Sciatic nerve (tissue), 2 donors: ENCODE measurements at regions not wholly inside any gene's neighbourhood (a gene's known extent, or its start where the extent isn't known, plus 50 kb on each side); places are given as distances from the start of the nearest gene placed in this dataset.

Experiments
- ATAC-seq: fragments of 200-7000 bp; cut with Tn5 transposase; one replicate; pipeline ENCODE4 v1.9.1; 2020; ENCODE audit warnings: mild to moderate bottlenecking, moderate library complexity
- DNase-seq: peaks from one replicate; pipeline ENCODE4 v3.0.0-alpha.2; 2020; ENCODE audit warnings: low spot score
- intact Hi-C: fragments of 100-400 bp; cut with DNase I; formaldehyde crosslinking; loops from one replicate; pipeline ENCODE4 v1.14.2; 2022
- donor health status: DM: no; HTN: no; CAD: no.
- donor health status: DM: no; HTN: no; CAD: no.

DNA sequence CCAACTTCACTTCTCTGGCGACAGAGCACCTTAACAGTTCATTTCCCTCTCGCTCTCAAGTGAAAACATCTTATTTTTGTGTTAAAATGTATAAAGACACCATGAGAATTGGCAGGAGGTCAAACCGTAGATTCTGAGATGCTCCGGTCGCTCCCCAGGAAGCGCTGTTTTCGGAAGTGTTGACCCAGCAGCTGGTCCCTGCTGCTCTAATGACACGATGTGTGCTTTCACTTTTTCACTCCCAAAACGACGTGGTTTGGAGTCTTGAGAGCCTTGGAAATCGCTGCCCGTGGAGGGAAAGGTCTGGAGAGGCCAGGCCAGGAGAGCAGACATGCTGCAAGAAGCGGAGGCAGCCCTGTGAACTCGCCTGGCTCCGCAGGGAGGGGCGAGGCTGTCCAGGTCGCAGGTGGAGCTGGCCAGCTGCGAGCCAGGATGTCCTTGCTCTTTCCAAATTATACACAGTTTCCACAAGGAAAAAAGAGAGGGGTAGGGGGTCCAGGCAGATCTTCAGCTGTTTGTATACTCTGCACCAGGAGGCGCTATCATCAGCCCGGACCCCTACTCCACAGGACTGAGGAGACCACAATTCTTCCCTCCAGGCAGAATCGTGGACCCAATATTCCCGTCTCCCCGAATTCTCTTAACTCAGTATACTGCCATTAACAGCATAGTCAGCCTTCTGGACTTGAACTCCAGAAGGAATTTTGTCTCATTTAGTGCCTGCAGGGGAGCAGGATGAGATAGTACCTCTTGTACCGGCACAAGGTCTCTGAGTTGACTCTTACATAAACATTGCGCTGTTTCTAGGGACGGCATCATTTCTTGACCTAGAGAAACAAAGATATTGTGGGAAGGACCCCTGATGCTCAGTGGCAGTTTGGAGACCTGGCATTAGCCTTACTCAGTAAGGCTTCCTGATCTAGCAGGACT lies 248.6 kb upstream of the ANKRD55 start:
- intact Hi-C loops = loop anchor here (10.0 kb wide), 1 partner anchor 197 kb away; no protein-coding TSS in a partner anchor
- peak; percentile 59 for ATAC-seq
- DNase-seq = no peak

DNA sequence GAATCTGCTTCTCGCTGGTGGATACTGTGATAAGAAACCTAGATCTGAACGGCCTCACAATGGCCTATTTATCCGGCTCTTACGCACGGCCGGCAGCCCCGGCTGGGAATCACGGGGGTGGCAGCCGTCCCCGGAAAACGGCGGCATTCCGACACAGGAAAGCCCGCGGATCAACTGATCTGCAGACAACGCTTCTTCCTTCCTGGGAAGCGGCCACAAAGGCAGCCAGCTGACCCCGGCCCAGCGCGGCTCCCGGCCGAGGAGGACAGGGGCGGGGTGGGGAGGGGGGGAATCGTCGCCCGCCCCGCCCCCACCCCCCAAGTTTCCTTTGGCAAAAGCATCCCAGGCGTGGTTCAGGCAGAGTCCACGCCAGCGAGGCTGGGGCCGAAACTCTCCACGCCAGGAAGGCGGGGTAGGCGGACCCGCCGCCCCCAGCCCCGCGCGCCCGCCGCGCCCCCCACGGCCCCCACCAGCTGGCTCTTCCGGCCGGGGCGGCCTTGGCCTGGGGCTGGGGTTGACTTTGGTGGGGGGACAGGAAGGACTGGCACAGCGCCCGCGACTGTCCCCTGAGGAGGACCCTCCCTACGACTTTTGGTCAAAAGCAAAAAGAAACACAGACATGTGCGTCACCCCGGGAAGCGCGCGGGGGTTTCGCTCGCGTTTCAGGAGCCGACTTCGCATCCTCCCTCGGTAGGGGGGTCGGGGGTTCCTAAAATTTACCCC lies 247.7 kb upstream of the ANKRD55 start:
- intact Hi-C loops = loop anchor here (10.0 kb wide), 1 partner anchor 196 kb away; no protein-coding TSS in a partner anchor
- DNase-seq (peak; percentile 91), ATAC-seq (peak; percentile 89)

DNA sequence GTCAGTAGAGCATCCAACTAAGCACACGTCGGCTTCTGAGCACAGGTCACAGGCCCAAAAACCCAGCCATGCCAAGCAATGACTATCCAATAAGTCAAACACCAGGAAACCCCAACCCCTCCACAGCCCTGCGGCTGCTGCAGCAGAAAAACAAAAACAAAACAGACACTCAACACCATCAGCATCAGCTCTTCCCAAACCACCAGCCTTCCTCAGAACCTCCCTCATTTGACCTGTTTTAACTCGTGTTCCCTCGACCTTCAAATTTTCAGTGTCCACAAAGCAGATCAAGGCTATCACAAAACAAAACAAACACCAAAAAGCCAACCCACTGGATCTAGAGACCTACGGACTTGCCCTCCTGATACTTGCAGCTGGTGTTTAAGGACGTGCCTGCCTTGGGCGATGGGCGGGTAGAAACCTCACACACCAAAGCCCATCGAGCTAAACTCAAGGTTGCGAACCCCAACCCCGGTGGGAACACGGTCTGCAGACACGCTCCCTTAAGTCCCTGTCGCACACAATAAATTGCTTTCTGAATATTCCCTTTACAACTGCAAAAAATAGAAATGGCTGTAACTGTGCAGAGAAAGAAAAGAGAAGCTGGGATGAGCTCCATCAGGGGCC lies 247.1 kb upstream of the ANKRD55 start:
- ATAC-seq (peak; percentile 46), DNase-seq (no peak)
- intact Hi-C loops = loop anchor here (10.0 kb wide), 1 partner anchor 195 kb away; no protein-coding TSS in a partner anchor

DNA sequence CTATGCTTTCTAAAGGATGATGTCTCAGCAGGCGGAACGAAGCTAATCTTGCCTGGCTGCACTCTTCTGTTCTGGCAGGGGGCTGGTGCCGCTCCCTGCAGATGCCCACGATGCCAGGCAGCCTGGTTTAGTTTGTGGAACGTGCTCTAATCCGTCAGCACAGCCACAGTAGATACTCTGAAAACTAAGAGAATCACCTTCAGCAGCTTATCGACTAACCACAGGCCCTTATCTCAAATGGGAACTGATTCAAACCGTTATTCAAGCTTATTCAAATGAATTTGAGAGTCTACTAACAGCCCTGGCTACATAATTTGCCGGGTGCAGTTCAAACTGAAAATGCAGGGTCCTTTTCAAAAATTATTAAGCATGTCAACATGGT lies 246.6 kb upstream of the ANKRD55 start:
- intact Hi-C loops = loop anchor here (10.0 kb wide), 1 partner anchor 195 kb away; no protein-coding TSS in a partner anchor
- ATAC-seq = no peak
- no peak for DNase-seq

DNA sequence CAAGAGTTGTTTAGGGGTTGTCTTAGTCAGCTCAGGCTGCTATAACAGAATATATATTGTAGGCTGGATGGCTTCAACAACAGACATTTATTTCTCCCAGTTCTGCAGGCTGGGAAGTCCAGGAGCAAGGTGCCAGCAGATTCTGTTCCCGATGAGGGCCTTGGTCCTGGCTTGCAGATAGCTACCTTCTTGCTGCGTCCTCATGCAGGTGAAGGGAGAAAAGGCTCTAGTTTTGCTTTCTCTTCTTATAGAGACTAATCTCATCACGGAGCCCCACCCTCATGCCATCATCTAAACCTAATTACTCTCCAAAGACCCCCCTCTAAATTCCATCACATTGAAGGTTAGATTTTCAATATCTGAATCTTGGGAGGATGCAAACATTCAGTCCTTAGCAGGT lies 246.0 kb upstream of the ANKRD55 start:
- intact Hi-C loops = no loop called here
- DNase-seq (no peak), ATAC-seq (no peak)

DNA sequence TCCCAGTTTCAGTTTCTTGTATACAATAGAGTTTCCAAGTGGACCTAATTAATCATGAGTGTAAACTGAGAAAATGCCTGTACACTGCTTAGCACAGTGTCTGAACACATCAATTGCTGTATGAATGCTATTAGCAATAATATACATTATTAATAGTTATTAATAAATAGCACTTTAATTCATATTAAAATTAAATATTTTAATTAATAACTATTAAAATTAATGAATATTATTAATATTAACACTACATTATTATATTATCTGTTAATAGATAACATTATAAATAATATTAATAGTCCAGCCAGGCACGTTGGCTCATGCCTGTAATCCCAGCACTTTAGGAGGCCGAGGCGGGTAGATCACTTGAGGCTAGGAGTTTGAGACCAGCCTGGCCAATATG lies 244.9 kb upstream of the ANKRD55 start:
- DNase-seq (no peak), ATAC-seq (no peak)
- intact Hi-C loops = no loop called here

DNA sequence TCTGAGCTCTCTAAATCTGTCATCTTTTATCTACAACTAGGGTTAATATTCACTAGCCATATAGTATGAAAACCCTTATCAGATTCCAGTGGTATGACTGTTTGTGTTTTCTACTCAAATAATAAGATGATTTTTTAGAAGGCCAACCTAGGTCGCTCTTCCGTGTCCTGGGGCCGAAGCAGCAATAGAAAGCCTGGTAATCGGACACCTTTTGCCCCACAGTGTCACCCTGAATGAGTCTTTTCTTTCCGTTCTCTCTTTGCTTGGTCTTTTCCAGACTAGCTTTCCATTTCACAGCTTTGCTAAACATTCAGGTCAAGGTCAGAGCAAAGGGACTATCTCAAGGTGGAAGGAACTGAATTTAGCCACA lies 243.3 kb upstream of the ANKRD55 start:
- ATAC-seq = no peak

DNA sequence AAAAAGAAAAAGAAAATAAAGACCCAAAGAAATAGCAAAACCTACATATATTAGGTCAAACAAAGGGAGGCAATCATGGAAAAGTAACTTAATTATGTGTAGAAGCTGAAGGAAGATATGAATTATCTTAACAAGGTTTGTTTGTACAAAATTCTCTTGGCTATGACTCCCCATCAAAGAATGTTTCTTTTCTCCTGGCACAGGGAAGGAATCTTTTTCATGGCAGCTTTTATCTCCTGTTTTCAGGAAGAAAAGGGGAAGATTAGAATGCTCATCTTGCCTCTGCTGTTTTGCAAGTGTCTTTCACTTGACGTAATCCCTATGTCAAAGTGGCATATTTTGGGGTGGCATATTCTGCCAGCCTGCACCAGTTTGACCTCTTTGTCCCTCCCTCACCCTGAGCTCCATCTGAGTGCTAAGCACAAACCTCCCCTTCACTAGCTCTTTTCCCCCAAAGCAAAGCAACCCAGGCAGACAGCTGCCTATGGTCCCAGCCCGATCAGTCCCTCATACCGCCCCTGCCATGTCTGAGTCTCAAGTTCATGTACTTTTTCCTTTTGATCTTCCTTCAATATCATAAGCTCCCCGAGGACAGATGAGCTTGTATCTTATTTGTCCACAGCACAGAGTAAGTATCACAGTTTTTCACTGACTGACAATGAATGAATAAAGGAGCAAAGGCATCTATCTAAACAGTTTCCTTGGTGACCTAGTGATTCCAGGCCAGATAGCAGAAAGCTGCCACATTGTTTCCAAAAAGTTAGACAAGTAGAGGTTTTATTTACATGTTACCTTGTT lies 242.8 kb upstream of the ANKRD55 start:
- DNase-seq (no peak), ATAC-seq (no peak)
- intact Hi-C loops = no loop called here

More for the DNA sequence above, 243.3 kb upstream of the ANKRD55 start:
- no peak for DNase-seq
- intact Hi-C loops = no loop called here

DNA sequence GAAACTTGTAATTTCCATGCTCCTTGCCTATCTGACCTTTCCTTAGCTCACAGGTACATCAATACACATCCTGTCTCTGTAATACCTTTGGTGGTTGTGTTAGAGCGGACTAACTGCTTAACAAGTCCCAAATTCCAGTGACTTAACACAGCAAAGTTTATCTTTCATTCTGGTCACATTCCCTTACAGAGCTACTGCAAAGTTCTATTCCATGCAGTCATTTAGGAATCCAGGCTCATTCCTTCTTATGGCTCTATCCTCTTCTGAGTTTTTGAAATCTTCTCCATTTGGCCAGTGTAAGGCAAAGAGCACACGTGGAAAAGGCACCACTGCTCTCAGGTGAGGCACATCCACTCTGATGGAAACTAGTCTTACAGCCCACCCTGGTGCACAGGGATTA lies 238.6 kb upstream of the ANKRD55 start:
- intact Hi-C loops = no loop called here
- DNase-seq = no peak

DNA sequence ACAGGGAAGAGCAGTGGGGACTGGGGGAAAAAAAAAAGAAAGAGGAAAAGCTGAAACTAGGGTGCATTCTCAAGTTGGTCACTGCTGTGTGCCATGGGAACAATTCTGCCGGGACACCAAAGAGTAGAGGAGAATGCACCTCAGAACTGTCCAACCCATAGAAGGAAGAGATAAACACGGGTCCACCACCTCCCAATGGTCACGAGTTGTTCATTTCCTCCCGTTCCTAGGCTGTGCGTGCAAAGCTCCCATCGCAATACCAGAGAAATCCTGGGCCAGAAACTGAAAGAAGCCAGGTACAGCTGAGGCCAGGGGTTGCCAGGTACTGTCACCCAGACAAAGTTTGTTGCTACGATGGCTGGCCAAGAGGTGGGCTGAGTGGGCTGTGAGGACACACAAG lies 236.9 kb upstream of the ANKRD55 start:
- no peak for DNase-seq
- intact Hi-C loops = no loop called here
- ATAC-seq = no peak

More for the DNA sequence above, 238.6 kb upstream of the ANKRD55 start:
- ATAC-seq = no peak

DNA sequence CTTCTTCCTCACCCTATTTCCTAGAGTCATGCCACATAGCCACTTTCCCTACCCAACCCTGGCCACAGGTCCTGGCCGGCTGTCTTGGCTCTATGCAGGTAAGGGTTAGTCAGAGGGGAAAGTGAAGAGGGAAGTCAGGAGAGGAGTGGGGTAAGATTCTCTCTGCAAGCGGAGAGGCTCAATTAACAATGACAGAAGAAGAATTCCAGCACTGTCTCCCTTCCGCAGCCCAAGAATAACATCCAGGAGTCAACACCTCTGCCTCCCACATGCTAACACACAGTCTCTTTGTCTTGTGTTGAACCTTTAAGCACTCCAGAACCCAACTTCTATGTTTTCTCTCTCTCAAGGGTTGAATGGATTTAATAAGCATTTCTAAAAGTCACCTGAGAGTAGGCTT lies 235.1 kb upstream of the ANKRD55 start:
- intact Hi-C loops = no loop called here
- ATAC-seq (peak; percentile 48), DNase-seq (no peak)

DNA sequence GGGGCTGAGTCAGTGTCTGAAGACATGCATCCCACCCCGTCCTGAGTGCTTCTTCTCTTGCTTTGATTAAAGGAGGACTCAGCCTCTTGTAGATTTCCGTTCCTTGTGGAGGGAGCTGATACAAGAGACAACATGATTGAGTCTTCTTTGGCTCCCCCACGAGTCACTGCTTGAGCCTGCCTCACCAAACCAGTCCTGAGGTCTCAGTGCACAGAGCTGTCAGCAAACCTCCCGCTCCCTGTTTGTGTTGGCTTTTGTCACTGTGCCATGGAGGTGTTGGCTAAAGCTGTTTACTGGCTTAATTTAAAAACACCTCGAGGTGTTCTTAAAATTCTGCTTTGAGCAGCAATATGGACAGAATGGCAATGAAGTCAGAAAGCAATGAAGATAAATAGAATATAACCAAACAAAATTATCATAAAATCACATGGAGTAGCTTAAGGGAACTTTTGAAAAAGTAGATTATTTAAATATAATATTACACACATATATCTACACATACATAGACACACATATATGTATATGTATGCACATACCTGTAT lies 234.1 kb upstream of the ANKRD55 start:
- DNase-seq (no peak), ATAC-seq (no peak)
- intact Hi-C loops = no loop called here

DNA sequence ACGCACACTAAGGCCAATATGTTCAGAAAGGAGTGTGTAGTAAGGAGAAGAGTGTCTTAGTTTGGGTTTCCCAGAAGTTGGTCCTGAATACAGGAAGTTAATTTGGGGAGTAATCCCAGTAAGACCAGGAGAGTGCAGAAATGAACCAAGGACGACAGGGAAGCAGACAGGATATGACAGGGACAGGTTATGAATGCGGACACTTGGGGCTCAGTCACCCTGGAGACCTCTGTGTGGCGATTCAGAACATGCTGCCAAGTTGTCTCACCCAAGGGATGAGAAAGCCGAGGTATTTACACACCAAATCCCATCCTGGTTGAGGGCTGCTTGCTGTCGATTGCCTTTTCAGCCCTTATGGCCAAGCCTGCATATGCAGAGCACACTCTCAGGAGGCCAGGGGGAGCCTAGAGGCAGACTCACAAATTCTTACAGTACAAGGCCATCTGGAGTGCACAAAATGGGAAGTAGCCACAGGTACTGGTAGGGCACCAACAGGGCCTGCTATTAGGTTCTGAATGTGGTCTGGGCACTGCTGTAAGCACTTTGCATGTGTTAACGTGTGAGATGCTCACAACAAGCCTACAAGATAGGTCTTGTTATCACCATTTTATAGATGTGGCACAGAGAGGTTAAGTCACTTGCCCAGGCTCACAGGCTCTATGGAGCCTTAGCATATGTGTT lies 233.1 kb upstream of the ANKRD55 start:
- ATAC-seq = no peak
- intact Hi-C loops = no loop called here

DNA sequence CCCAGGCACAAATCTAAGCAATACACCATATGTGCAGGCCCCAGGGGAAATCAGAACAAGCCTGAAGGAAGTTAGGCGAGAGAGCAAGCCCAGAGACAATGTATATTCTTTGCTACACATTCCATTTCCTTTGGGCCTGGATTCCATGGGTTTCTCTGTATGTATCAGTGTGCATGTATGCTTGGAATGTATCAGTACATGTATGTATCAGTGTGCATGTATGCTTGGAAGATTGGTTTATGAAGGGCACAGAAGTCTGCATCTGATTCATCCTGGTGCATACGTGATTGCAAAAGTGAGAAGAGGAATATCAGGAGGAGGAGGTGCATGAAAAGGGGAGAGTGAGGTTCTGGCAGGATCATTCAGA lies 232.6 kb upstream of the ANKRD55 start:
- no peak for DNase-seq
- no peak for ATAC-seq
- intact Hi-C loops = no loop called here

More for the DNA sequence above, 233.1 kb upstream of the ANKRD55 start:
- no peak for DNase-seq

DNA sequence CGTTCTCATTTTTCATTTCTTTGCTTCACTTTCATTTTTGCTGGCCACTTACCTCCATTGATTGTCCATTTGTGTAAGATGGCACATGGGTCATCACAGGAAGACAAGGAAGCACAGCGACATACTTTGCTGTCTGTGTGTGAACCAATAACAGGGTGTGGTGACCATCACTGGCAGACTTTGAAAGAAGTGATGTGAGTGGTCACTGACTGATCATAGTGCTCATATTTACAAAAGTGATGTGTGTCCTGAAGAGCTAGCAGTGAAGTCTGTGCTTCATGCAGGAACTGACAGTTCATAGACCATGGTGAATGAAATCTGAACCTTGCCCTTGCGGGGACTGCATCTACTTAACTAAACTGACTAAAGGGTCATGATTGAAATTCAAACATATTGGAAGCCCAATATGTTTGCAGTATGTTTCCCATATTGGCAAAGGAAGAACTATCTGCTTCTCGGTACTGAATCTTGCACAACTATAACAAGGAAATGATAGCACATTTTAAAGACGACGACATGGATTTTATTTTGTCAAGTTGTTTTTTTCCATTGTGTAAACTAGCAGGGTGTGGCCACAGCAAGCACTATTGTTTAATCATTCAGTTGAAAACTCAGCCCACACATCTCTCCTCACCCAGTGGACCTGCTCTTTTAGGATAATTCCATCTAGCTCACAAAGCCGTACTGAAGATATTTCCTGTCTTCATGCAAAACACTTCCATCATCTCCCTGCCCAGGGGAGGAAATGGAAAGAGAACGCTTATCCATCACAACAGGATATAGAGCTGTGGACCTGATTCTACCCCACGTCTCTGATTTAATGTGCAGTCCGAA lies 232.0 kb upstream of the ANKRD55 start:
- intact Hi-C loops = no loop called here
- ATAC-seq (no peak), DNase-seq (no peak)

DNA sequence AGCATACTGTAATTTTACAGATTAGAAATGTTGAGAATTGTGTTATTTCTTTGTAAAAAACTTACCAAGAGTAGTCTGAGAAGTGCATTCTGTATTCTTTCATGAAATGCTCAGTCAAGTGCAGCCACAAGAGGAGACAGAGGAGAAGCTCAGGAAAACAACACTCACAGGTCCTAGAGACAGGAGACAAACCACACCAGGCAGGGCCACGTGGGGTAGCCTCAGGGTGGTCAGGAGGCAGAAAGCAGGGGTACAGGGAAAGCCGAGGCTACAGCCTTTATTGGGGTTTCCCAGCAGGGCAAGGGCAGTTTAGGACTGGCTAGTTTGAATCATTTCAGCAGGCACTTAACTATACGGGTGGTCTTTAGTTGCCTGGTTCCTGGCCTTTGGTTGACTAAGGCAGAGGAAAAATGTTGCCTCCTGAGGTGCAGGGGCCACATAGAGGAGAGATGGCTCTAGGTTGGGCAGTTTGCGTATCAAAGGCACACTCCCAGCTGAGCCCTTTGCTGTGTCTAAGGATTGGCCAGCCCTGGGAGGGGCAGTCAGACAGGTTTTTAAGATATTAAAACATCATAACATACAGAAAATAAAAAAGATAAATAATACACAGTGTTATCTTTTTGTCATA lies 230.9 kb upstream of the ANKRD55 start:
- DNase-seq (no peak), ATAC-seq (no peak)
- intact Hi-C loops = no loop called here

DNA sequence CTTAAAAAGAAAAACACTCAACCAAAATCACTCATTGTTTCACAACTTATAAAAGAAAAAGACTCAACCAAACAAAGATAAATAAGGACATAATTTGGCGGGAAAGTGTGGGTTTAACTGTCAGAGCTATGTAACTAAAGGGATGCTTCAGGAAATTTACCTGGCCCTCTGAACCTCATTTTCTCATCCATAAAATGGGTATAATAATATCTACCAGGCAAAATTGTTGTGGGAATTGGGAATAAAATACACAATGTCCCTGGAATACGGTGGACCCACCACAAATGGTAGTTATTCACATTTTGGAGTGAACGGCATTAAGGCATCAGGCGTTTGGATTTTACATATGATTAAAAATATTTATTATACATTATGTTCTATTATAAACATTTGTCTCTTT lies 228.5 kb upstream of the ANKRD55 start:
- ATAC-seq (no peak), DNase-seq (no peak)
- intact Hi-C loops = no loop called here
